WTC11 (cell line): ENCODE measurements at regions not wholly inside any gene's neighbourhood (a gene's known extent, or its start where the extent isn't known, plus 50 kb on each side); places are given as distances from the start of the nearest gene placed in this dataset.

Source experiments
- ATAC-seq: fragments of 200-7000 bp; cut with Tn5 transposase; 2 replicates; pipeline ENCODE4 v1.10.0; 2021; ENCODE audit warnings: mild to moderate bottlenecking, moderate library complexity
- CTCF ChIA-PET: fragments of 300-600 bp; sonication (Branson Sonifier 250); formaldehyde crosslinking; loops from one replicate; lab custom pipeline; 2021; ENCODE audit warnings: antibody characterized with exemption; lab: Charles Lee
- POLR2A ChIA-PET: fragments of 350-600 bp; sonication (Branson Sonifier 250); formaldehyde crosslinking; loops from one replicate; lab custom pipeline; 2021; ENCODE audit warnings: antibody characterized with exemption; lab: Charles Lee
- DNase-seq: peaks from one replicate; pipeline ENCODE4 v3.0.0; 2021; ENCODE audit warnings: low spot score
- H3K27ac Mint-ChIP-seq: 2 replicates; pipeline ENCODE4 v1.8.0; 2021; ENCODE audit warnings: mixed read lengths
- H3K27me3 Mint-ChIP-seq: 2 replicates; pipeline ENCODE4 v1.8.0; 2021; ENCODE audit warnings: low read depth, mild to moderate bottlenecking, moderate library complexity, mixed read lengths
- H3K36me3 Mint-ChIP-seq: 2 replicates; pipeline ENCODE4 v1.8.0; 2021; ENCODE audit warnings: mixed read lengths
- H3K4me1 Mint-ChIP-seq: 2 replicates; pipeline ENCODE4 v1.8.0; 2022; ENCODE audit warnings: mixed read lengths
- H3K4me3 Mint-ChIP-seq: 2 replicates; pipeline ENCODE4 v1.8.0; 2021; ENCODE audit warnings: mild to moderate bottlenecking, moderate library complexity, mixed read lengths
- H3K9me3 Mint-ChIP-seq: 2 replicates; pipeline ENCODE4 v1.8.0; 2021; ENCODE audit warnings: mixed read lengths
- CREB1 ChIP-seq: sonication (generic); formaldehyde crosslinking; IDR thresholded peaks from 2 replicates; pipeline ENCODE4 v1.8.0; 2023; ENCODE audit warnings: mild to moderate bottlenecking, missing genetic modification reagents
- ESRRA ChIP-seq: sonication (generic); formaldehyde crosslinking; IDR thresholded peaks from 2 replicates; pipeline ENCODE4 v1.8.1; 2022; ENCODE audit warnings: mild to moderate bottlenecking, missing genetic modification reagents, borderline replicate concordance
- FOXJ3 ChIP-seq: sonication (generic); formaldehyde crosslinking; IDR thresholded peaks from 2 replicates; pipeline ENCODE4 v1.9.0; 2021; ENCODE audit warnings: missing genetic modification reagents, mild to moderate bottlenecking, borderline replicate concordance
- IRF2 ChIP-seq: sonication (generic); formaldehyde crosslinking; IDR thresholded peaks from 2 replicates; pipeline ENCODE4 v1.8.0; 2022; ENCODE audit warnings: low read depth, missing genetic modification reagents, borderline replicate concordance
- JAZF1 ChIP-seq: fragments of 250-450 bp; sonication (Bioruptor Pico); IDR thresholded peaks from 2 replicates; pipeline ENCODE4 v1.9.0; 2021; ENCODE audit warnings: moderate library complexity, mild to moderate bottlenecking, inconsistent platforms
- KAT7 ChIP-seq: sonication (generic); formaldehyde crosslinking; IDR thresholded peaks from 2 replicates; pipeline ENCODE4 v1.8.1; 2023; ENCODE audit warnings: missing genetic modification reagents, mild to moderate bottlenecking, borderline replicate concordance
- MYBL2 ChIP-seq: sonication (generic); formaldehyde crosslinking; IDR thresholded peaks from 2 replicates; pipeline ENCODE4 v1.8.1; 2023; ENCODE audit warnings: mild to moderate bottlenecking, moderate library complexity, missing genetic modification reagents
- NFATC4 ChIP-seq: fragments of 250-450 bp; sonication (Bioruptor Pico); IDR thresholded peaks from 2 replicates; pipeline ENCODE4 v1.9.0; 2021; ENCODE audit warnings: mild to moderate bottlenecking
- NR3C1 ChIP-seq: sonication (generic); formaldehyde crosslinking; conservative IDR thresholded peaks from 2 replicates; pipeline ENCODE4 v1.8.1; 2023; ENCODE audit warnings: low read depth, mild to moderate bottlenecking, missing genetic modification reagents
- RELA ChIP-seq: sonication (generic); formaldehyde crosslinking; IDR thresholded peaks from 2 replicates; pipeline ENCODE4 v1.8.1; 2022; ENCODE audit warnings: missing genetic modification reagents, mild to moderate bottlenecking, borderline replicate concordance
- SP1 ChIP-seq: sonication (generic); formaldehyde crosslinking; conservative IDR thresholded peaks from 2 replicates; pipeline ENCODE4 v1.8.1; 2022; ENCODE audit warnings: missing genetic modification reagents
- TEAD1 ChIP-seq: sonication (generic); formaldehyde crosslinking; IDR thresholded peaks from 2 replicates; pipeline ENCODE4 v1.8.0; 2022; ENCODE audit warnings: mild to moderate bottlenecking, missing genetic modification reagents
- ZNF219 ChIP-seq: sonication (generic); formaldehyde crosslinking; IDR thresholded peaks from 2 replicates; pipeline ENCODE4 v1.8.0; 2023; ENCODE audit warnings: missing genetic modification reagents, mild to moderate bottlenecking, borderline replicate concordance
- ZNF232 ChIP-seq: sonication (generic); formaldehyde crosslinking; IDR thresholded peaks from 2 replicates; pipeline ENCODE4 v1.8.0; 2022; ENCODE audit warnings: mild to moderate bottlenecking, missing genetic modification reagents
- ZNF263 ChIP-seq: sonication (generic); formaldehyde crosslinking; IDR thresholded peaks from 2 replicates; pipeline ENCODE4 v1.8.1; 2022; ENCODE audit warnings: low read depth, mild to moderate bottlenecking, moderate library complexity, missing genetic modification reagents
- ZNF317 ChIP-seq: sonication (generic); formaldehyde crosslinking; IDR thresholded peaks from 2 replicates; pipeline ENCODE4 v1.8.1; 2023; ENCODE audit warnings: low read depth, mild to moderate bottlenecking, moderate library complexity, missing genetic modification reagents, borderline replicate concordance
- TF ChIP-seq, protein P1 (sequence below): fragments of 250-450 bp; sonication (Bioruptor Pico); conservative IDR thresholded peaks from 2 replicates; pipeline ENCODE4 v1.9.0; 2021; ENCODE audit warnings: mild to moderate bottlenecking
- TF ChIP-seq, protein P2 (sequence below): sonication (generic); formaldehyde crosslinking; IDR thresholded peaks from 2 replicates; pipeline ENCODE4 v1.8.1; 2023; ENCODE audit warnings: mild to moderate bottlenecking, moderate library complexity, missing genetic modification reagents
- TF ChIP-seq, protein P3 (sequence below): sonication (generic); formaldehyde crosslinking; IDR thresholded peaks from 2 replicates; pipeline ENCODE4 v1.8.1; 2022; ENCODE audit warnings: low read depth, mild to moderate bottlenecking, moderate library complexity, missing genetic modification reagents, borderline replicate concordance
- TF ChIP-seq, protein P4 (sequence below): sonication (generic); formaldehyde crosslinking; IDR thresholded peaks from 2 replicates; pipeline ENCODE4 v1.8.1; 2023; ENCODE audit warnings: mild to moderate bottlenecking, missing genetic modification reagents, moderate library complexity
- TF ChIP-seq, protein P5 (sequence below): fragments of 250-450 bp; sonication (Bioruptor Pico); IDR thresholded peaks from 2 replicates; pipeline ENCODE4 v1.9.0; 2021; ENCODE audit warnings: mild to moderate bottlenecking
- TF ChIP-seq, protein P6 (sequence below): fragments of 250-450 bp; sonication (Bioruptor Pico); IDR thresholded peaks from 2 replicates; pipeline ENCODE4 v2.1.2; 2022; ENCODE audit warnings: mild to moderate bottlenecking, moderate library complexity

DNA sequence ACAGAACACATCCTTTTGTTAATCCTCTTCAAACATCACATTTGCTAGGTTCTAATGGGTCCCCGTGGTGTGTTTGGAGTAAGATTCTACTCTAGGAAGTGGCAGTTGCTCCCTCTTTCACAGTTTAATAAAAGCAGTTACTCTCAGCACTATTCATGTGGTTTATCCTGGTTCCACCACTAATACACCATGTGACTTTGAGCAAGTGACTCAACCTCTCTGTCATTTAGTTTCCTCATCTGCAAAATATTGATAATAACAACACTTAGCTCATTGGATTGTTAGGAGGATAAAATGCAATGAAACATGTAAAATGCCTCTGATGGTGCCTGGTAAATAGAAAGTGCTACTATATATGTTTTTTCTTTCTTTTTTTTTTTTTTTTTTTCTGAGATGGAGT, 488.0 kb upstream of the NOX3 start:
- H3K27ac Mint-ChIP-seq, result no peak overlapping the region
- no peak for ATAC-seq
- no peaks in the 10 kb centered on the region for H3K36me3 Mint-ChIP-seq
- peaks cover 12% of the 10 kb centered on the region for H3K4me1 Mint-ChIP-seq
- POLR2A ChIA-PET, result no interaction called here
- no peak for DNase-seq
- H3K27me3 Mint-ChIP-seq, result no peaks in the 10 kb centered on the region
- no peak overlapping the region for H3K4me3 Mint-ChIP-seq
- CTCF ChIA-PET, result no interaction called here
- H3K9me3 Mint-ChIP-seq, result no peaks in the 10 kb centered on the region
- TF ChIP-seq ZNF232 (CRISPR knock-in tag) (no peak), JAZF1 (CRISPR knock-in tag) (no peak), RELA (CRISPR knock-in tag) (no peak), TEAD1 (CRISPR knock-in tag) (no peak), ZNF219 (CRISPR knock-in tag) (no peak), NFATC4 (CRISPR knock-in tag) (no peak), ZNF317 (CRISPR knock-in tag) (no peak), ZNF263 (CRISPR knock-in tag) (no peak), FOXJ3 (CRISPR knock-in tag) (no peak)
- TF ChIP-seq, protein P1, sequence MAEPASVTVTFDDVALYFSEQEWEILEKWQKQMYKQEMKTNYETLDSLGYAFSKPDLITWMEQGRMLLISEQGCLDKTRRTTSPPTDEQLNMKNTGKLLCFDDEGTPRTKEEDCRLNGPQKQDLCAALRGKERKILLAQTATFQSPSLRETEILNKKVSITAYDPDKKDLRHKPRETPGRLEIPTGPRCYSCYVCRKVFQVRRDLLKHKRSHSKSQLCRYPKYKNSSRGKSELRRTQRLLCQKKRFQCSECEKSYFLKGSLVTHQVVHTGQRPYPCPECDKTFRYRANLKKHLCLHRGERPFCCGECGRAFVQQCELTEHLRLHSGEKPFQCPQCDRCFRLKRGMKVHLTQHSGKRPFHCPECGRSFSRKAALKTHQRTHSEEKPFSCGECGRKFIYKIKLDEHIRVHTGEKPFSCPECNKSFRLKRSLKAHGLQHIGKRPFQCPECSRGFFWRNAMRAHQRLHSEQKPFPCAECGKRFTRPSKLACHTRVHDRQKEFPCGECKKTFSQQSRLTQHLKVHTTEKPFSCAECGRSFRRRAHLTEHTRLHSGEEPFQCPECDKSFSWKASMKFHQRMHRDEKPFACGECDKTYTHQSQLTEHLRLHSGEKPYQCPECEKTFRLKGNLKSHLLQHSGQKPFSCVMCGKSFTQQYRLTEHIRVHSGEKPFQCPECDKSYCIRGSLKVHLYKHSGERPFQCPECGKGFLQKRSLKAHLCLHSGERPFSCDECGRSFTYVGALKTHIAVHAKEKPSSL, result no peak
- TF ChIP-seq, protein P2, sequence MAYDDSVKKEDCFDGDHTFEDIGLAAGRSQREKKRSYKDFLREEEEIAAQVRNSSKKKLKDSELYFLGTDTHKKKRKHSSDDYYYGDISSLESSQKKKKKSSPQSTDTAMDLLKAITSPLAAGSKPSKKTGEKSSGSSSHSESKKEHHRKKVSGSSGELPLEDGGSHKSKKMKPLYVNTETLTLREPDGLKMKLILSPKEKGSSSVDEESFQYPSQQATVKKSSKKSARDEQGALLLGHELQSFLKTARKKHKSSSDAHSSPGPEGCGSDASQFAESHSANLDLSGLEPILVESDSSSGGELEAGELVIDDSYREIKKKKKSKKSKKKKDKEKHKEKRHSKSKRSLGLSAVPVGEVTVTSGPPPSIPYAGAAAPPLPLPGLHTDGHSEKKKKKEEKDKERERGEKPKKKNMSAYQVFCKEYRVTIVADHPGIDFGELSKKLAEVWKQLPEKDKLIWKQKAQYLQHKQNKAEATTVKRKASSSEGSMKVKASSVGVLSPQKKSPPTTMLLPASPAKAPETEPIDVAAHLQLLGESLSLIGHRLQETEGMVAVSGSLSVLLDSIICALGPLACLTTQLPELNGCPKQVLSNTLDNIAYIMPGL (CRISPR knock-in tag), result no peak

DNA sequence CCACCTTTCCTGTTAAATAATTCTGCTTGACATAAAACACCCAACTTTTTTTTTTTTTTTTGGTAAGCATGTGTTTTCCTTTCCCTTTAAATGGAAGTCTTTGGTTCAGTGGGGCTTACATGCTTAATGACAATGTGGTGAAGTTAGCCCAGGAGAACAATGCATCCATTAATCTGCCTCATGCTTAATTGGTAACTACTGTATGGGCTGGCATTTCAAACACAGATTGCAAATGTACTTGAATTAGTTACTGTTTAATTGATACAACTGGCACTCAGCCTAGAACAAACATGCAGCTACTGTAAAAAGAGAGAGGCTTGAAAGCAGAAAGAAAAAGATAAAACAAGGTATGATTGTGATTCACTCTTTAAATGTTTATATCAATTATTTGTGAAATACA, 483.6 kb upstream of the NOX3 start:
- ChIA-PET POLR2A (no interaction called here), CTCF (no interaction called here)
- TF ChIP-seq SP1 (no peak), ESRRA (CRISPR knock-in tag) (no peak), IRF2 (CRISPR knock-in tag) (no peak), KAT7 (CRISPR knock-in tag) (no peak), MYBL2 (CRISPR knock-in tag) (no peak), NR3C1 (no peak), CREB1 (CRISPR knock-in tag) (no peak)
- TF ChIP-seq, protein P3, sequence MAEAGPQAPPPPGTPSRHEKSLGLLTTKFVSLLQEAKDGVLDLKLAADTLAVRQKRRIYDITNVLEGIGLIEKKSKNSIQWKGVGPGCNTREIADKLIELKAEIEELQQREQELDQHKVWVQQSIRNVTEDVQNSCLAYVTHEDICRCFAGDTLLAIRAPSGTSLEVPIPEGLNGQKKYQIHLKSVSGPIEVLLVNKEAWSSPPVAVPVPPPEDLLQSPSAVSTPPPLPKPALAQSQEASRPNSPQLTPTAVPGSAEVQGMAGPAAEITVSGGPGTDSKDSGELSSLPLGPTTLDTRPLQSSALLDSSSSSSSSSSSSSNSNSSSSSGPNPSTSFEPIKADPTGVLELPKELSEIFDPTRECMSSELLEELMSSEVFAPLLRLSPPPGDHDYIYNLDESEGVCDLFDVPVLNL (CRISPR knock-in tag), result no peak
- TF ChIP-seq, protein P4, sequence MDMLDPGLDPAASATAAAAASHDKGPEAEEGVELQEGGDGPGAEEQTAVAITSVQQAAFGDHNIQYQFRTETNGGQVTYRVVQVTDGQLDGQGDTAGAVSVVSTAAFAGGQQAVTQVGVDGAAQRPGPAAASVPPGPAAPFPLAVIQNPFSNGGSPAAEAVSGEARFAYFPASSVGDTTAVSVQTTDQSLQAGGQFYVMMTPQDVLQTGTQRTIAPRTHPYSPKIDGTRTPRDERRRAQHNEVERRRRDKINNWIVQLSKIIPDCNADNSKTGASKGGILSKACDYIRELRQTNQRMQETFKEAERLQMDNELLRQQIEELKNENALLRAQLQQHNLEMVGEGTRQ (CRISPR knock-in tag), result no peak
- TF ChIP-seq, protein P5, sequence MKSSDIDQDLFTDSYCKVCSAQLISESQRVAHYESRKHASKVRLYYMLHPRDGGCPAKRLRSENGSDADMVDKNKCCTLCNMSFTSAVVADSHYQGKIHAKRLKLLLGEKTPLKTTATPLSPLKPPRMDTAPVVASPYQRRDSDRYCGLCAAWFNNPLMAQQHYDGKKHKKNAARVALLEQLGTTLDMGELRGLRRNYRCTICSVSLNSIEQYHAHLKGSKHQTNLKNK (CRISPR knock-in tag), result no peak
- TF ChIP-seq, protein P6, sequence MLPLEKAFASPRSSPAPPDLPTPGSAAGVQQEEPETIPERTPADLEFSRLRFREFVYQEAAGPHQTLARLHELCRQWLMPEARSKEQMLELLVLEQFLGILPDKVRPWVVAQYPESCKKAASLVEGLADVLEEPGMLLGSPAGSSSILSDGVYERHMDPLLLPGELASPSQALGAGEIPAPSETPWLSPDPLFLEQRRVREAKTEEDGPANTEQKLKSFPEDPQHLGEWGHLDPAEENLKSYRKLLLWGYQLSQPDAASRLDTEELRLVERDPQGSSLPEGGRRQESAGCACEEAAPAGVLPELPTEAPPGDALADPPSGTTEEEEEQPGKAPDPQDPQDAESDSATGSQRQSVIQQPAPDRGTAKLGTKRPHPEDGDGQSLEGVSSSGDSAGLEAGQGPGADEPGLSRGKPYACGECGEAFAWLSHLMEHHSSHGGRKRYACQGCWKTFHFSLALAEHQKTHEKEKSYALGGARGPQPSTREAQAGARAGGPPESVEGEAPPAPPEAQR (CRISPR knock-in tag), result no peak
- ATAC-seq (no peak), DNase-seq (no peak)
- Mint-ChIP-seq H3K4me1 (peaks cover 30% of the 10 kb centered on the region), H3K27ac (no peak overlapping the region), H3K36me3 (no peaks in the 10 kb centered on the region), H3K27me3 (no peaks in the 10 kb centered on the region), H3K9me3 (no peaks in the 10 kb centered on the region), H3K4me3 (no peak overlapping the region)
